ENCODE measurements at regions not wholly inside any gene's neighbourhood (a gene's known extent, or its start where the extent isn't known, plus 50 kb on each side); places are given as distances from the start of the nearest gene placed in this dataset.

DNA sequence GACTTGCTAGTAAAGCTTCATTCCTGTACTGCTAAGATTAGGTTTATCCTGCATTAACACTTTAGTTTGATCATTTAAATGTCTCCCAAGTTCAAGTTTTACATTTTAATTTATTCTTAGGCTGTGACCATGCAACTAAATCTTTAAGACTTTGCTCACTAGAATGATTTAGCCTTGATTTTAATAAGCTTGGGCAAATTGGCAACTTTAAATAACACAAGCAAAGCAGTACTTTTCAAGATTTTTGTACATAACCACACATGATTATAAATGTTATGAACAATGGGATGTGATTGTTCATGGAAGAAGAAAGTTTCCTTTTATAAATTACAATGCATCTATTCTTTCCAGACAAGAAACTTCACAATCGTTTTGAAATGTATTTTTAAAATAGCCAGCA, 948.0 kb upstream of the EPHA7 start:
- no peak for DNase-seq

DNA sequence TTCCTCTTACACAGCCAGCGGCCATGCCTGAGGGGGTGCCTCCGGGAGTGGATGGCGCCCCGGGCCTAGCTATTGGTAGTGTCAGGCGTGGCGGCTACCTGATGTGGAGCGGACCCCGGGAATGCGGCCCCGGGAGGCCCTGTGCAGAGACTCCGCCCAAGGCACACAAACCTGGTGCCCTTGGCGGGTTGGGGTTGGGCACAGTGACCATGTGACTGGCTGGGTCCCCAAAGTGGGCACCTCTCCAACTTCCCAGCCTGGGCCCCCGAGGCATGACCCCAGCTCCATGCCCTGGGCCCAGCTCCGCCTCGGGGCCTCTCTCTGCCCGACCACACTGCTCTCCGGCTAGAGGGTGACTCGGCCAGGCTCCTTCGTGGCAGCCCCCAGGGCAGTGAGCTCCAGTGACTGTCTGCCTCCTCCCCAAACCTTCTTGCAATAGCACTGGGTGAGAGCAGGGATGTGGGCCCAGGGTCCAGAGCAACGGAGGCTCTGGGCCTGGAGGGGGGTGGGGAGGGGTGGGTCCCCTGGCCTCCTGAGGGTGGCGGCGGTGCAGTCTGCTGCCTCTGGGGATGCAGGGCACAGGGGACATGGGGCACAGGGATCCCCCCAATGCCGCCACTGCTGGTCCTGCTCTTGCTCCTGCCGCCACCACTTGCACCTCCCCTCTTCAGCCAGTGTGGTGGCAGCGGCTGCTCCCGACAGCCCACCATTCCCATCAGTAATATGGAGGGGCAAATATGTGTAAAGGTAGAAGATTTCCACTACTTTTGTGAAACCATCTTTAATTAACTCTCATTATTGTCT, 942.9 kb upstream of the EPHA7 start:
- no peak for DNase-seq

DNA sequence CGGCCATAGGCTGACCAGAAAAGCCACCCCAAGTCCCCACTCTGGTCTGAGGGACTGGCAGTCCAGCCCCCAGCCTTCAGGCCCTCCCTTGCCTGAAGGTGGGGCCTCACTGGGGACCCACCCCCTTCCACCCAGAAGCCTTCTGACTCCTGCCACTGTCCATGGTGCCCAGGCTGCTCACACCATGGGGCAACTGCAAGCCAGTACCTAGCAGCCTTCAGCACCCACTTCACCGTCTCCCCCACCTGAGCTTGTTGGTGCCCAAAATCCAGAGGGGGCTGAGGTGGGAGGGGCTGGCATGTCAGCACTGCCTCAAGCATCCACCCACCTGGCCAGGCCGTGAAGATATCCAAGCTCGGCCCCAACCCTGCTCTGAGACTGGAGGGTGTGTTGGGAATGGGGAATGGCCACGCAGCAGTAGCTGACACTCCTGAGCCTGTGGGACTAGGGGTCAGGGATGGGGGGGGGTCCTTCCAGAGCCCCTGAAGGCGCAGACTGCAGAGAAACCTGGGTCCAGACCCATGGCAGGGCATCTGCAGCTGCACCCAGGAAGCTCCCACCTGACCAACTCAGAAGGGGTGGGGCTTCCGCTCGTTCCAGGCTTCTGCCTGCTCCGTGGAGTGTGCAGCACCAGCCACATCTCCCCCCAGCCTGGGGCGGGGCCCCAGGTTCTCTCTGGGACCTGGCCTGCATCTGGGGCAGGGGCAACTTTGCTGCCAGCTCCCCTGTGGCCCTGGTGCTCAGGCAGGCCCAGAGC, 942.1 kb upstream of the EPHA7 start:
- DNase-seq: no peak

DNA sequence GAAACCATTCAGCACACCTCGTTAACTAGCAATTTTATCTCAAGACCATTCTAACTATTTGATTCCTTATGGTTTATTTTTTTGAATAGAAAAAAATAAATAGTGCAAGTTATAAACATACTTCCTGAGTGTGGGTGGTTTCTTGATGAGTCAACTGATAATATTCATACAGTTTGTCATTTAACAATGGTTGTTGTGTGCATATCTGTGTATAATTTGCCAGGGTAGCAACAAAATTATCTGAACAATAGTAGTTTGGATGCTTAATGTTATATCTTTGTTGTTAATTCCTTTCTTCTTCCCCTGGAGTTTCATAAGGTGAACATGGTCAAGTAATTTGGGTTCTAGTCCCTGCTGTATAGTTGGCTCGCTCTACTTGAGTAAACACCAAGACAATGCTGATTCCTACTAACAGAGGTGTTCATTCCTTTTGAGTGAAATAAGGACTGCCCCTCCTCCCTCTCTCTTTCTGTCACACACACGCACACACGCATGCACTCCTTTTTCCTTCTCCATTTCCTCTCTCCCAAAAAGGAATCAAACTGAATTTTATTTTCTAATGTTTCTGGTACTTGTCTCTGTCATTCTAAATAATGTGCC, 938.1 kb upstream of the EPHA7 start:
- no peak for DNase-seq

DNA sequence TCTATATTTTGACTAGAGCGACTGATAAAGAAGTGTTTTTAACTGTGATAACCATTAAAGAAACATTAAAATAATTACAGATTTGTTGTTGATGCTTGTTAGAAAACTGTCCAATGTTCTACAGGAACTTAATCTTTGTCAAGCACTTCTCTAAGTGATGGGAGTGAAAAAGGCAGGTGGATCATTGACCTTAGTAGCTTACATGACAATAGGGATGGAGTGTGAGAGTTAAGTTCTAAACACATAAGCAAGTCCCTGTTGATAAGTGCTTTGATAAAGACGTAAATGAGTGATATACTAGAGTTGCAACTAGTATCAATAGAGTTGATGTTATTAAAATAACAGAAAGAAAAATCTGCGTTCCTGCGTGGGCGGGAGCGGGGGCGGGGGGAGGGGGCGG, 931.5 kb upstream of the EPHA7 start:
- DNase-seq: no peak

DNA sequence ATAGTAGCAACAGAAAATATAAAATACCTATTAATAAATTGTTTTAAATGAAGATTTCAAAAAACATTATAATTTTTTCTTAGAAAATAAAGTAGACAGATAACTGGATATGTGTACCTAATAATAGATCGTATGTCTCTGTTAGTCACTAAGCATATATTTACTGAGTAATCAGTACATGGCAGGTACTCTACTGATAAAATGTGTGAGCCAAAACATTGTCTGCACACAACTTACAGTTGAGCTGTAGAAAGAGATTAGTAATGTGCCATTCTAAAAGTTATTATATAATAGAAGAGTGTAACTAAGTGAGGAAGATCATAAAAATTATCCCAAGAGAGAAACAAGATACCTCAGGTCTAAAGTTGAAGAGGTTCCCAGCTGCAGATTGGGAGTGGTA, 929.9 kb upstream of the EPHA7 start:
- peak; percentile 51 for DNase-seq

DNA sequence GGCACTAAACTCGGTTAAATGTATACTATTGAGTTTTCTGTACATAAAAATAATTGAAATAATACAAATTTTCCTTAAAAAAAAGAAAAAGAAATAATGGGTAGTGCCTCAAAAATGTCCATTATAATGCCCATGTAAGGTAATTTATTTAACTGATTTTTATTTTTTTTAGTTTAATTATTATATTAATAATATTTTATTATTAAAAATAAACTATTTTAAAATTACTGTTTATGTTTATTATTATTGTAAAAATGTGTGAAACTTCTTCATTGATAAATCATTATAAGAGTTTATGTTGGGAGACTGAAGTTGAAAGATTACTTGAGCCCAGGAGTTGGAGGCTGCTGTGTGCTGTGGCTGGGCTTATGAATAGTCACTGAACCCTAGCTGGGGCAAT, 925.5 kb upstream of the EPHA7 start:
- no peak for DNase-seq

DNA sequence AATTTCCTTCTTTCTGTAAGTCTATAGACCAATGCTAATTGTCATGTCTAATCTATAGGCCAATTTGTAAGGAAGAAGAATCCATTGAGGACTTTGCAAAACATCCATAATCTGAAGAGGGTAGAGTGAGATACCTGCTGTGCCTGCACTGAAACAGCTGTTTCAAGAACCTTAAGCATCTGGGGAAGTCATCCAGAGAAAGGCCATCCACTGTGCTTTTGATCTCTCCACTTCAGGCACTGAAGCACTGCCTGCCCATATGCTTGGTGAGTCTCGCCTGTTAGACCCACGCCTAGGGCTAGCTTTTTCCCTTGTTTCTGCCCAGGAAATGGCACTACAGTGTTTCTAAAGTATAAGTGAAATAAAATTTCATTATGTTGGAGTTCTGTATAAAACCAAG, 921.8 kb upstream of the EPHA7 start:
- DNase-seq: peak; percentile 97

DNA sequence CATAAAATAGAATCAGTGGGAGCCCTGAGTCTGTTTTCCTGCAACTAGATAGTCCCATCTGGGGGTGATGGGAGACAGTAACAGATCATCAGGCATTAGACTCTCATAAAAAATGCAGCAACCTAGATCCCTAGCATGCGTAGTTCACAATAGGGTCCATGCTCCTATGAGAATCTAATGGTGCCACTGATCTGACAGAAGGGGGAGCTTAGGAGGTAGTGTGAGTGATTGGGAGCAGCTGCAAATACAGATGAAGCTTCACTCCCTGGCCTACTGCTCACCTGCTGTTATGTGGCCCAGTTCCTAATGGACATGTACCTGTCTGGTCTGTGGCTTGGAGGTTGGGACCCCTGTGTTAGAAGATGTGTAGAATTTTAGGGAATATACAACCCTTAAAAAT, 904.5 kb upstream of the EPHA7 start:
- no peak for DNase-seq

DNA sequence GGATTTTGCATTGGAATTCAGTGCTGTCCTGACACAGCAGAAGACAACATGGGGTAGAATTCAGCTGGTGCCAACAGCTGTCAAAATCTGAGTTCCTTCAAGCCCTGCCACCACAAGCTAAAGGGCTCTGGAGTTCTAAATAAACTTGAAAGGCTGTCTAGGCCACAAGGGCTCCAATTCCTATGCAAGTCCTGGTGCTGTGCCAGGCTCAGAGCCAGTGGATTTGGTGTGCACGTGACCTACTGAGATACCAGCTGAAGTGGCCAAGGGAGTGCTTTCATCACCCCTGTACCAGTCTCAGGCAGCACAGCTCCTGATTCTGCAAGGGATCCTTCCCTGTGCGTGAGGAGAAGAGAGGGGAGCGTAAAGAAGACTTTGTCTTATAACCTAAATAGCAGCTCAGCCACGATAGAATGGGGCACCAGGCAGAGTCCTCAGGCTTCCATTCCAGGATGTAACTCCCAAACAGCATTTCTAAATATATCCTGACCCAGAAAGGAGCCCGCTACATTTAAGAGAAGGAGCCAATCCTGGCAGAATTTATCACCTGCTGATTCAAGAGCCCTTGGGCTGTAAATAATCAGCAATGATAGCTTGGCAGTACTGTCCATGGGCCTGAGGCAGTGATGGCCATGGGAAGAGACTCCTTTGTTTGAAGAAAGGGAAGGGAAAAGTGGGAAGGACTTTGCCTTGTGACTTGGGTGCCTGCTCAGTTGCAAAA, 881.2 kb upstream of the EPHA7 start:
- DNase-seq: no peak

DNA sequence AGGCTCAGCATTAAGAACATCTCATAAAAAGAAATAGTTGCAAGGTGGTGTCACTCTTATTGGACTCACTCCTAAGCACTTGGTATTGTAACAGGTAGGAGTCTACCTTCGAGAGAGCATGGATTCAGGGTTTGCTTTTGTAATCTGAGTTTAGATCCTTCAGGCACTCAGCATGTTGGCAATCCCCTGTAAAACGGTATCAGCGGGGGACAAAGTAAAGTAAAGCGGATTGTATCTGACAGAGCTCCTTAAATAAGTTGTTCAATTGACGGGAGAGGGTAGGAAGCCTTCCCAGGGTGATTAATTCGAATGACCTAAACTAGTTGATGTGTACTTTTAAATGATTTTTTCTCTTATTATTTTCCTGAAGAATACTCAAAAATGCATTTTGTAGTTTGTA, 869.8 kb upstream of the EPHA7 start:
- no peak for DNase-seq

DNA sequence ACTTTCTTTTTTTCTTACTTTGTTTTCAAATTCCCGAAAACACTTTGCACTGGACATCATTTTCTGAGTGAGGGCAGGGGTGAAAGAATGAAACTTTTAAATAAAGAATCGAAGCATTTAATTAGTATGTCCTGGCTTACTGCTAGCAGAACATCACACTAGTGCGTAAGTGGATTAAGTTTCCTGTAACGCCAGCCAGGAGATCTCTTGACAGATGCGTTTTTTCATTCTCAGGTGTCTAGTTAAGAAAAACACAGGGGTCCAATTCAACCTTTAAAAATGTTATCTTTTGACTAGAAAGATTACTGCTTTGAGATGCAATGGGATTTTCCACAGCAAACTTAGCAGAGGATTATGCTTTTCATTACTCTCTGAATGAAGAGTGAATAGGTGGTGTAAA, 858.8 kb upstream of the EPHA7 start:
- peak; percentile 61 for DNase-seq

DNA sequence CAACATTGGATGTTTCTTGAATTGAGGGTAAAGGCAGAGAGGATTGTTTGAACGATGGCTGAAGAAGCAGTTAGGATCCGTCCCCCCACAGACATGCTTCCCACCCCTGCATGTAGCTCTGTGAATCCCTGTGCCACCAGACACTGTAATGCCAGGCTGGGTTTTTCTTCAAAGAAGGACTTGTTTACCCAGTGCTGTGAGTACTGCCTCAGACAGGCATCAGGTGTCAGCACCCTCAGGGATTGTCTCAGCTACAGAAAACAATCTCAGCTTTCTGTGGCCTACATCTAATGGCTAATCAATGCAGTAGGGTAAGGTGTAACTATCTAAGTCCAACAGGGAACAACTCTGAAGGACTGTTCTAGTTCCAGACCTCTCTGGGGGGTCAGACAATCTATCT, 853.0 kb upstream of the EPHA7 start:
- DNase-seq: no peak

DNA sequence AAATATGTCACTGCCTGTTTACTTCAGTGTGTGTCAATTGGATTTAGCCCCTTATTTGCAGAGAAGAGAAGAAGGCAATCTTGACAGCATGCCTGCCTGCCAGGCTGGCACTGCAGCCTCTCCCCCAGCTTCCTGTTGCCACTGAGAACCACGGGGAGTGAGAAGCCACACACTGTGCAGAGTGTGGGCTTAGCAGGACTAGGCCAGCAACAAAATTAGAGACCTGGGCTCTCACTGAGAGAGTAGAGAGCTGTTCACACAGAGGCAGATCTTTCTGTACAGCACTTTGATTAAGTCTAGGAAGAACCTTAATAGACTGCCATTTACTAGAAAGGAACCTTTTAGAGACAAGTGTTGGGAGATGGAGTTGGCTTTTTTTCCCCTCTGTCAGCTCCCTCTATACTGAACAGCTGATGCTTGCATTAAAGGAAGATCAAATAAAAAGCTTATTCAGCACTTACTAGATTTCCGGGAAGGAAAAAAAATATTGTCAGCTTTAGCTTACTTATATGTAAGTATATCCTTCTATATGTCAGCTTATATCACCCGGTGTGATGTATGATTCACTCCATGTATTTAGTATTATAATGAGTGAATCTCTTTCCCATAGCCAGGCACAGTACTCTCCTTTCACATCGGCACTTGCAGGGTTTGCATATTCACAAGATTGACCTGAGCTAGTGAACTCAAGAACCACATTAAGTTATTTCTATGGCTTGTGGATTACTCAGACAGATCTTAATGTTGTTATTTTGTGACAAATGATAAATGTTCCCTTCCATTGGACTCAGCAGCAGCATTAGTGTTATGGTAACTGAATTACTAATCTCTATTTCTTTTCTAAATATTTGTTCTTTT, 851.0 kb upstream of the EPHA7 start:
- no peak for DNase-seq

DNA sequence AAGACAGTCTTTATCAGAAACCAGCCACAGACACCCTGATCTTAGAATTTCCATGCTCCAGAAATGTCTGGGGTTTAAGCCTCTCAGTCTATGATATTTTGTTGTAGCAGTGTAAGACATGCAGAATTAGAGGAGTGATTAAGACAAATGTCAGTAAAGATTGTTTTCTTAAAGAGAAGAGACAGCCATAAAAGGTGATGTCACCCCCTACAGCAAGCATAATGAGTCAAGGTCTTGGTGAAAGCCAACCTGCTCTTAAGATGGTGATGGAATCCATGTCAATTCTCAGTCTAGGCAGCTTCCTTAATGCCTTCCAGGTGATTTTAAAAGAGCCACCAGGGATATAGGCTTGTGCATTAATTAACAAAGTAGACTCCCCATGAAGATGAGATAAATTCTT, 849.9 kb upstream of the EPHA7 start:
- DNase-seq: no peak

DNA sequence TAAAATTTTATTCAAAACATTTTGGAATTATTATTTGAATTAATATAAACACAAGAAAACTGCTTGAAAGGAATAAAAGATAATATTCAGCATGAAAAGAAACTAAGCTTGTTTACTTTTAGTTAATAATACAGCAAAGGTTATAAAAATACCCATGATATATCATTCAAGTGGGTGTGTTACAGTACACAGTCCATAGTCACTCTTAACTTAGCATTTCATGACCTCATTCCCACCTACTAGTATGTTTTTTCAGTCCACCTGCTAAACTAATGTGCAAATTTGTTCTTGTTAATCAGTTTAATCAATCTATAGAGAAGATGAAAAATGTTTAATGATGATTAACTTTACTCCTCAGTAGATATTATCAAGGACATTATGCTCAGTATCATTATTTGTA, 841.4 kb upstream of the EPHA7 start:
- no peak for DNase-seq

DNA sequence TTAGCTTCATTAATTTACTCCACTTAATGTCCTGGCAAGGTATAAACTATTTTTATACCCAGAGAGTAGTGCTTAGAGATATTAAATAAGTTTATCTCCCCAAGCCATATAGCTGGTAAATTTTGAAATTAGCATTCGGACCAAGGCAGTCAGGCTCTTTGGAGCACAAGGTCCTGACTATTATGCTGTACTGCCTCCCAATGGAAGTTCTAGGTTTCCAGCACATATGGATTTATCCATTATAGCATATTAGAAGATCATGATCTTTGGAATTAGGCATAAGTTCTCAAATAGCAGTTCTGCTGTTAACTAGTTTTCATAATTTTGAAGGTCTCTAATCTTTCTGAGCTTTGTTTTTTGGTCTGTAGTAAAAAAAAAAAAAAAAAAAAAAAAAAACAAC, 835.3 kb upstream of the EPHA7 start:
- DNase-seq: no peak

DNA sequence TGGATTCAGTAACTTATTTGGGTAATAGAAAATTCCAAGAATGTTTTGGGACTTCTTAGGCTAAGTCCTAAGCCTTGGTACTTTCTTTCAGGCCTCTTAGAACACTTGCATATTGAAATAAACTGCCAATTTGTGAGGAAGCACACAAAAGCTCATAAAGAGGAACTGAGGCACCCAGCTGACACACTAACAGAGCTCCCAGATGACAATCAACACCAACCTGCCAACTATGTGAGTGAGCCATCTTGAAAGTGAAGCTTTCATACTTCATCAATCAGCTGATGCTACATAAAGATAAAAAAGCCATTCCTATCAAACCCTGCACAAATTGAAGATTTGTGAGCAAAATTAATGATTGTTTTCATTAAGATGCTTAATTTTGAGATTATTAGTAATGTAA, 832.5 kb upstream of the EPHA7 start:
- DNase-seq: no peak

DNA sequence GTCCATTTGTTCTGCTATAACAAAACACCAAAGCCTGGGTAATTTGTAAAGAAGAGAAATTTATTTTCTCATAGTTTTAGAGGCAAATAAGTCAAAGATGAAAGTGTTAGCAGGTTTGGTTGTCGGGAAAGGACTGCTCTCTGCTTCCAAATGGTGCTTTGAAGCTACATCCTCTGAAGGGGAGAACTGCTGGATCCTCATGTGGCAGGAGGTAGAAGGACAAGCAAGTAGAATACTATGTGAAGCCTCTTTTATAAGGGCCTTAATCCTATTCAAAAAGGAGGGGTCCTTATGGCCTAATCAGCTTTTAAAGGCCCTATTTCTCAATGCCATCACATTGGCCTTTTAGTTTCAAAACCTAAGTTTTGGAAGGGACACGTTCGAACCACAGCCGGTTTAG, 826.0 kb upstream of the EPHA7 start:
- no peak for DNase-seq

DNA sequence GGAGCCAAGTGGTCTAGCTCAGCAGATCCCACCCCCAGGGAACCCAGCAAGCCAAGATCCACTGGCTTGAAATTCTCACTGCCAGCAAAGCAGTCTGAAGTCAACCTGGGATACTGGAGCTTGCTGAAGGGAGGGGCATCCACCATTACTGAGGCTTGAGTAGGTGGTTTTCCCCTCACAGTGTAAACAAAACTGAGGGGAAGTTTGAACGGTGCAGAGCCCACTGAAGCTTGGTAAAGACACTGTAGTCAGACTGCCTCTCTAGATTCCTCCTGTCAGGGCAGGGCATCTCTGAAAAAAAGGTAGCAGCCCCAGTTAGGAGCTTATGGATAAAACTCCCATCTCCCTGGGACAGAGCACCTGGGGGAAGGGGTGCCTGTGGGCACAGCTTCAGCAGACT, 819.5 kb upstream of the EPHA7 start:
- DNase-seq: no peak

DNA sequence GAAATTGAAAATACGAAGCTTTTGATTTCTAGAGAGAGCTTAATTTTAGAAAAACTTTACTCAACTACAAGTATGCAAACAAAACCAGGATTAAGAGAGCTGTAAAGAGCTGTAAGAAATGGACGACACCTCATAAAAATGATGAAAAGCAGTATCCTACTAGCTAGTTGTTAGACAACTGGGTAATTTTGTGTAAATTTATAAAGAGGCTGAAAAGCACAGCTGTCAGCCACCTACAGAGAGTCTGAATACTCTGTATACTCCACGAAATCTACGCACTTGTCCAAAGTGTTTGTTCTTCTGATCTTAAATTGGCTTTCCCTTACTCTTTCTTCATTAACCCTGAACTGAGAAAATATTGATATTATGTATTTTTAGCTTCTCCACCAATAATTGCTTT, 808.4 kb upstream of the EPHA7 start:
- DNase-seq: no peak

DNA sequence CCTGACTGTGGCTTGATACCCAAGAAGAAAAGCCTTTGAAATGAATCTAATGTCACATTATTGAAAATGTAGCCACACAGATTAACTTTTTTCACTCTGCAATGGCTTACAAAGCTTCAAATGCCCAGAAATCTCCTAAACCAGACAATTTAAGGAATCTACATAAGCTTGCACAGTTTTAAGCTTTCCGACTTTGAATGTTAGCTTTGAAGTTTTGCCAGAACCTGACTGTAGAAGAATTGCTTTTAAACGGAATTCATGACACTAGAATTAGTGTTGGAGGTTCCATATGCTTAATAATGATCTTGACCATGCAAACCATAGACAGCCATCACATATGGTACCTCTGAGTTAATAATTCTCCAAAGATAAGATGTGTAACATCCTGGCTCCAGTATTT, 798.5 kb upstream of the EPHA7 start:
- peak; percentile 17 for DNase-seq

DNA sequence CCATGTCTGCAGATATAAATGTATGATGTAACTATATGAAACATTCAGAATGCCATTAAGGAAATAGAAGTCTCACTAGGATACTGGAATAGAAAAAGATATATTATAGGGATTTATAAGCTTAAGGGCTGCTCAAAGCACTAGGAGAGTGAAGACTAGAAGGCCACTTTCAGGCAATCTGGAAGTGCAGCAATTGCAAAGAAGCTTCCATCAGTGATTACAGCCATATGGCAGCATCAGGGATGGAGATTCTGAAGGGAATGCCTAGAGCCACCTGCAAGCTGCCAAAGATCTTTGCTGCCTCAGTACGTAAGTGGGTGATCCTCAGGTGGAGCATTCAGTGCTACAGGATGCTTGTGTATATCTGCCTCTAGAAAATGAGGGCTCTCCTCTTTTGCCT, 796.2 kb upstream of the EPHA7 start:
- peak; percentile 87 for DNase-seq
